Testis (tissue), 2 donors: ENCODE measurements at regions not wholly inside any gene's neighbourhood (a gene's known extent, or its start where the extent isn't known, plus 50 kb on each side); places are given as distances from the start of the nearest gene placed in this dataset.

ENCODE experiments used
- POLR2A ChIP-seq: fragments of 450-650 bp; IDR thresholded peaks from one replicate; pipeline ENCODE4 v1.6.1; 2017; ENCODE audit warnings: antibody characterized with exemption, mild to moderate bottlenecking, moderate library complexity
- TF ChIP-seq, protein P1 (sequence below), 3 experiments: fragments of 450-650 bp in 2 of 3; fragments of 200-600 bp in 1 of 3; sonication (generic) in 1 of 3; IDR thresholded peaks; one replicate each; pipeline ENCODE4 v1.5.1; 2016 to 2019; ENCODE audit warnings: antibody characterized with exemption in 3 of 3, mild to moderate bottlenecking in 2 of 3, moderate library complexity in 1 of 3

- TF ChIP-seq POLR2A = no peak
- TF ChIP-seq, protein P1, sequence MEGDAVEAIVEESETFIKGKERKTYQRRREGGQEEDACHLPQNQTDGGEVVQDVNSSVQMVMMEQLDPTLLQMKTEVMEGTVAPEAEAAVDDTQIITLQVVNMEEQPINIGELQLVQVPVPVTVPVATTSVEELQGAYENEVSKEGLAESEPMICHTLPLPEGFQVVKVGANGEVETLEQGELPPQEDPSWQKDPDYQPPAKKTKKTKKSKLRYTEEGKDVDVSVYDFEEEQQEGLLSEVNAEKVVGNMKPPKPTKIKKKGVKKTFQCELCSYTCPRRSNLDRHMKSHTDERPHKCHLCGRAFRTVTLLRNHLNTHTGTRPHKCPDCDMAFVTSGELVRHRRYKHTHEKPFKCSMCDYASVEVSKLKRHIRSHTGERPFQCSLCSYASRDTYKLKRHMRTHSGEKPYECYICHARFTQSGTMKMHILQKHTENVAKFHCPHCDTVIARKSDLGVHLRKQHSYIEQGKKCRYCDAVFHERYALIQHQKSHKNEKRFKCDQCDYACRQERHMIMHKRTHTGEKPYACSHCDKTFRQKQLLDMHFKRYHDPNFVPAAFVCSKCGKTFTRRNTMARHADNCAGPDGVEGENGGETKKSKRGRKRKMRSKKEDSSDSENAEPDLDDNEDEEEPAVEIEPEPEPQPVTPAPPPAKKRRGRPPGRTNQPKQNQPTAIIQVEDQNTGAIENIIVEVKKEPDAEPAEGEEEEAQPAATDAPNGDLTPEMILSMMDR (IDR thresholded peaks at IDR 0.05) = no peak
Observed at GRCh38 chr14:61174987-61175386, 106.2 kb downstream of the TMEM30B start.
